AG09309 (cell line): ENCODE measurements at regions not wholly inside any gene's neighbourhood (a gene's known extent, or its start where the extent isn't known, plus 50 kb on each side); places are given as distances from the start of the nearest gene placed in this dataset.
"Not testable (repeated sequence)": the region's sequence is repeated elsewhere in the genome, so short reads cannot be mapped to it uniquely, and the experiment has no call there.

Experiments
- DNase-seq: peaks from one replicate; pipeline ENCODE4 v3.0.0-alpha.2; 2010; ENCODE audit warnings: low read depth
- H3K4me3 ChIP-seq: 2 replicates; pipeline ENCODE4 v1.5.1; 2011; ENCODE audit warnings: mild to moderate bottlenecking, low read depth, low read length, moderate library complexity; ENCODE audit not compliant: control insufficient read depth
- TF ChIP-seq, protein P1 (sequence below): IDR thresholded peaks from 2 replicates; pipeline ENCODE4 v1.5.1; 2011; ENCODE audit warnings: mild to moderate bottlenecking, low read depth, low read length, inconsistent platforms; ENCODE audit not compliant: insufficient read depth, control insufficient read depth; ENCODE audit errors: missing control alignments

DNA sequence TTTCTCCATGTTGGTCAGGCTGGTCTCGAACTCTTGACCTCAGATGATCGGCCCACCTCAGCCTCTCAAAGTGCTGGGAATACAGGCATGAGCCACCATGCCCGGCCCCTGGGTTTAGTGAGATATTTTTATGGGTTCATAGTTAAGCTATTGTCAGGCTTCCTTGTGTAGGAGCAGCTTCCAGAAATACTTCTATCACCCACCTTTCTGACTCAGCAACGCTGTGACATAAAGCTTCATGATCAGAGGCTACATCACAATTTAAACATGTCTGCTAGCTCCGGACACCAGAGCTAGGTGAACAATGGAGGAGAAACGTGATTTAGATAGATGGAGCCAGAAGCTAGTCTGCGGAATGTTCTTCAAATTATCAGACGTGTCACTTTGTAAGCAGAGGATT, 295.8 kb upstream of the LYZL1 start:
- no peak for DNase-seq
- TF ChIP-seq, protein P1, sequence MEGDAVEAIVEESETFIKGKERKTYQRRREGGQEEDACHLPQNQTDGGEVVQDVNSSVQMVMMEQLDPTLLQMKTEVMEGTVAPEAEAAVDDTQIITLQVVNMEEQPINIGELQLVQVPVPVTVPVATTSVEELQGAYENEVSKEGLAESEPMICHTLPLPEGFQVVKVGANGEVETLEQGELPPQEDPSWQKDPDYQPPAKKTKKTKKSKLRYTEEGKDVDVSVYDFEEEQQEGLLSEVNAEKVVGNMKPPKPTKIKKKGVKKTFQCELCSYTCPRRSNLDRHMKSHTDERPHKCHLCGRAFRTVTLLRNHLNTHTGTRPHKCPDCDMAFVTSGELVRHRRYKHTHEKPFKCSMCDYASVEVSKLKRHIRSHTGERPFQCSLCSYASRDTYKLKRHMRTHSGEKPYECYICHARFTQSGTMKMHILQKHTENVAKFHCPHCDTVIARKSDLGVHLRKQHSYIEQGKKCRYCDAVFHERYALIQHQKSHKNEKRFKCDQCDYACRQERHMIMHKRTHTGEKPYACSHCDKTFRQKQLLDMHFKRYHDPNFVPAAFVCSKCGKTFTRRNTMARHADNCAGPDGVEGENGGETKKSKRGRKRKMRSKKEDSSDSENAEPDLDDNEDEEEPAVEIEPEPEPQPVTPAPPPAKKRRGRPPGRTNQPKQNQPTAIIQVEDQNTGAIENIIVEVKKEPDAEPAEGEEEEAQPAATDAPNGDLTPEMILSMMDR, result no peak

GRCh38 chr10:28993861-28994260, 295.0 kb upstream of the LYZL1 start:
- no peak overlapping the region for H3K4me3 ChIP-seq
- TF ChIP-seq, protein P1, result no peak
- no peak for DNase-seq

More for the DNA sequence above, 295.8 kb upstream of the LYZL1 start:
- H3K4me3 ChIP-seq, result no peak overlapping the region

- not testable (repeated sequence) for DNase-seq, H3K4me3 ChIP-seq
Measured at GRCh38 chr10:28994802-28995201, 294.1 kb upstream of the LYZL1 start.

- TF ChIP-seq, protein P1, result no peak
- H3K4me3 ChIP-seq, result no peak overlapping the region
- DNase-seq, result no peak
Measured at GRCh38 chr10:28995497-28995896, 293.4 kb upstream of the LYZL1 start.

GRCh38 chr10:28996345-28996744, 292.5 kb upstream of the LYZL1 start:
- H3K4me3 ChIP-seq, result no peak overlapping the region
- no peak for DNase-seq
- TF ChIP-seq, protein P1, result no peak

DNA sequence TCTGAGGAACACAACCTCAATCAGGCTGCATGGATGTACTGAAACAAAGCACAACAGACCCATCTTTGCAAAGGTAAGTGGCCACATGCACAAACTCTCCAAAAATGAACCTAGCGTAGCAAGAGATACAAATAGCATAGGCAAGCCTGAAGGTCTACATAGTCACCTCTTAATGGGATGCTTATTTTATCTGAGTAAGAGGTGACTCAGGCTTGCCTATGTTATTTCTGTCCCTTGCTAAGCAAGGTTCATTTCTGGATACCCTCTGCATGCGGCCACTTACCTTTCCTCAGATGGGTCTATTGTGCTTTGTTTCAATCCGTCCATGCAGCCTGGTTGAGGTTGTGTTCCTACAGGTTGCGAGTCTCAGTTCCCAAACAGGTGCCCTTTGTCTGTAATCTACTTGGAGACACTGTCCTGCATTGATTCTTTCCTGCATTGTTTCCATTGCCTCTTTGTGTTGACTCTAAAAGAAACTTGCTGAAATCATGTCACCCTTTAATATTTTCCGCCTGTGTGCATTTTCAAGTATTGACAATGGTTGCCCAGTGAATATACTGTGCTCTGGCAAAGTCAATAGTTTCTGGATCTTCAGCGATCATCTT, 291.8 kb upstream of the LYZL1 start:
- H3K4me3 ChIP-seq, result no peak overlapping the region
- no peak for DNase-seq
- TF ChIP-seq, protein P1, result no peak

GRCh38 chr10:28997734-28998133, 291.1 kb upstream of the LYZL1 start:
- no peak for DNase-seq
- TF ChIP-seq, protein P1, result no peak
- H3K4me3 ChIP-seq, result no peak overlapping the region
